ENCODE measurements at regions not wholly inside any gene's neighbourhood (a gene's known extent, or its start where the extent isn't known, plus 50 kb on each side); places are given as distances from the start of the nearest gene placed in this dataset.
A peak's percentile ranks its signal among the peaks of the same experiment; 100 is the strongest.
"Not testable (repeated sequence)": the region's sequence is repeated elsewhere in the genome, so short reads cannot be mapped to it uniquely, and the experiment has no call there.

- no peak for DNase-seq (ENCODE audit: low read depth)
Measured at GRCh38 chr4:26238426-26238777, 82.4 kb upstream of the RBPJ start.

GRCh38 chr4:26238778-26239679 is 81.8 kb upstream of the RBPJ start:
- peak; percentile 97 for DNase-seq (ENCODE audit: low read depth)

GRCh38 chr4:26239801-26240200 is 81.0 kb upstream of the RBPJ start:
- no peak for DNase-seq (ENCODE audit: low read depth)

GRCh38 chr4:26241179-26241578 is 79.6 kb upstream of the RBPJ start:
- no peak for DNase-seq (ENCODE audit: low read depth)

- DNase-seq (ENCODE audit: low read depth), result no peak
Measured at GRCh38 chr4:26242451-26242850, 78.4 kb upstream of the RBPJ start.

GRCh38 chr4:26244138-26244537 is 76.7 kb upstream of the RBPJ start:
- DNase-seq (ENCODE audit: low read depth), result not testable (repeated sequence)

- DNase-seq (ENCODE audit: low read depth), result peak; percentile 97
Measured at GRCh38 chr4:26248647-26249046, 72.2 kb upstream of the RBPJ start.

- DNase-seq (ENCODE audit: low read depth), result peak; percentile 31
Measured at GRCh38 chr4:26252349-26253025, 68.3 kb upstream of the RBPJ start.

- no peak for DNase-seq (ENCODE audit: low read depth)
Measured at GRCh38 chr4:26253968-26254367, 66.8 kb upstream of the RBPJ start.

- DNase-seq (ENCODE audit: low read depth), result peak; percentile 70
Measured at GRCh38 chr4:26255989-26256388, 64.8 kb upstream of the RBPJ start.

GRCh38 chr4:26257444-26257843 is 63.4 kb upstream of the RBPJ start:
- DNase-seq (ENCODE audit: low read depth), result not testable (repeated sequence)

- DNase-seq (ENCODE audit: low read depth), result no peak
Measured at GRCh38 chr4:26257850-26258249, 63.0 kb upstream of the RBPJ start.

- no peak for DNase-seq (ENCODE audit: low read depth)
Measured at GRCh38 chr4:26260571-26260970, 60.2 kb upstream of the RBPJ start.

GRCh38 chr4:26261405-26261804 is 59.4 kb upstream of the RBPJ start:
- DNase-seq (ENCODE audit: low read depth), result no peak

- DNase-seq (ENCODE audit: low read depth), result no peak
Measured at GRCh38 chr4:26263165-26263564, 57.6 kb upstream of the RBPJ start.

GRCh38 chr4:26264109-26264508 is 56.7 kb upstream of the RBPJ start:
- DNase-seq (ENCODE audit: low read depth), result no peak

GRCh38 chr4:26267087-26267486 is 53.7 kb upstream of the RBPJ start:
- peak; percentile 22 for DNase-seq (ENCODE audit: low read depth)

- no peak for DNase-seq (ENCODE audit: low read depth)
Measured at GRCh38 chr4:26268246-26268645, 52.6 kb upstream of the RBPJ start.

GRCh38 chr4:26269038-26269437 is 51.8 kb upstream of the RBPJ start:
- DNase-seq (ENCODE audit: low read depth), result no peak
